NCI-H2196 treated with DMSO at 0.1 percent for 48 hours (cell line): ENCODE measurements at regions not wholly inside any gene's neighbourhood (a gene's known extent, or its start where the extent isn't known, plus 50 kb on each side); places are given as distances from the start of the nearest gene placed in this dataset.
"Not testable (repeated sequence)": the region's sequence is repeated elsewhere in the genome, so short reads cannot be mapped to it uniquely, and the experiment has no call there.

Experiments used
- DNase-seq: peaks from one replicate; lab custom pipeline; 2025; ENCODE audit not compliant: unreplicated experiment; lab: John Stamatoyannopoulos, UW

- DNase-seq: no peak
These were observed 89.1 kb downstream of the KATNIP start for GRCh38 chr16:27638833-27639560.

- peak; percentile 22 for DNase-seq
These were observed 89.8 kb downstream of the KATNIP start for GRCh38 chr16:27639561-27640276.

- no peak for DNase-seq
These were observed 90.3 kb downstream of the KATNIP start for GRCh38 chr16:27640277-27640600.

- DNase-seq: no peak
These were observed 91.3 kb downstream of the KATNIP start for GRCh38 chr16:27641260-27641659.

- not testable (repeated sequence) for DNase-seq
These were observed 91.9 kb downstream of the KATNIP start for GRCh38 chr16:27641734-27642415.

GRCh38 chr16:27642756-27643155, 92.8 kb downstream of the KATNIP start:
- peak; percentile 1 for DNase-seq

GRCh38 chr16:27644165-27644564, 94.2 kb downstream of the KATNIP start:
- DNase-seq: no peak

GRCh38 chr16:27645396-27645795, 95.5 kb downstream of the KATNIP start:
- no peak for DNase-seq

GRCh38 chr16:27646806-27647205, 96.9 kb downstream of the KATNIP start:
- no peak for DNase-seq

GRCh38 chr16:27649021-27649420, 99.1 kb downstream of the KATNIP start:
- DNase-seq: no peak

GRCh38 chr16:27650073-27650701, 100.2 kb downstream of the KATNIP start:
- no peak for DNase-seq

GRCh38 chr16:27651301-27651700, 101.4 kb downstream of the KATNIP start:
- DNase-seq: no peak

- no peak for DNase-seq
These were observed 107.9 kb downstream of the KATNIP start for GRCh38 chr16:27657811-27658210.

- no peak for DNase-seq
These were observed 110.6 kb downstream of the KATNIP start for GRCh38 chr16:27660507-27660906.

GRCh38 chr16:27663235-27663634, 113.3 kb downstream of the KATNIP start:
- not testable (repeated sequence) for DNase-seq

- DNase-seq: no peak
These were observed 115.9 kb downstream of the KATNIP start for GRCh38 chr16:27665881-27666280.

- DNase-seq: no peak
These were observed 120.3 kb downstream of the KATNIP start for GRCh38 chr16:27670071-27670810.

- DNase-seq: no peak
These were observed 121.5 kb downstream of the KATNIP start for GRCh38 chr16:27671410-27671809.

GRCh38 chr16:27676839-27677238, 126.9 kb downstream of the KATNIP start:
- DNase-seq: no peak

- no peak for DNase-seq
These were observed 127.3 kb downstream of the KATNIP start for GRCh38 chr16:27677263-27677662.

GRCh38 chr16:27678955-27679354, 129.0 kb downstream of the KATNIP start:
- no peak for DNase-seq
